Memory B cell (primary cell): ENCODE measurements at regions not wholly inside any gene's neighbourhood (a gene's known extent, or its start where the extent isn't known, plus 50 kb on each side); places are given as distances from the start of the nearest gene placed in this dataset.

ENCODE experiments used
- ATAC-seq: fragments of 150-1000 bp; cut with Tn5 transposase; 2 replicates; pipeline ENCODE4 v1.10.0; 2021; ENCODE audit warnings: low read depth, mild to moderate bottlenecking, moderate library complexity
- DNase-seq, 2 donors: peaks; one replicate each; pipeline ENCODE4 v3.0.0; 2022; ENCODE audit warnings: low spot score in 2 of 2
- H3K27ac Mint-ChIP-seq: one replicate; pipeline ENCODE4 v1.8.0; 2022; ENCODE audit warnings: mild to moderate bottlenecking, moderate library complexity, mixed read lengths
- H3K27me3 Mint-ChIP-seq: one replicate; pipeline ENCODE4 v1.8.0; 2022; ENCODE audit warnings: mixed read lengths
- H3K36me3 Mint-ChIP-seq: one replicate; pipeline ENCODE4 v1.8.0; 2022; ENCODE audit warnings: mild to moderate bottlenecking, mixed read lengths
- H3K4me1 Mint-ChIP-seq: one replicate; pipeline ENCODE4 v1.8.0; 2022; ENCODE audit warnings: mixed read lengths
- H3K4me3 Mint-ChIP-seq: one replicate; pipeline ENCODE4 v1.8.0; 2022; ENCODE audit warnings: mild to moderate bottlenecking, moderate library complexity, mixed read lengths
- H3K9me3 Mint-ChIP-seq: one replicate; pipeline ENCODE4 v1.8.0; 2022; ENCODE audit warnings: mixed read lengths

DNA sequence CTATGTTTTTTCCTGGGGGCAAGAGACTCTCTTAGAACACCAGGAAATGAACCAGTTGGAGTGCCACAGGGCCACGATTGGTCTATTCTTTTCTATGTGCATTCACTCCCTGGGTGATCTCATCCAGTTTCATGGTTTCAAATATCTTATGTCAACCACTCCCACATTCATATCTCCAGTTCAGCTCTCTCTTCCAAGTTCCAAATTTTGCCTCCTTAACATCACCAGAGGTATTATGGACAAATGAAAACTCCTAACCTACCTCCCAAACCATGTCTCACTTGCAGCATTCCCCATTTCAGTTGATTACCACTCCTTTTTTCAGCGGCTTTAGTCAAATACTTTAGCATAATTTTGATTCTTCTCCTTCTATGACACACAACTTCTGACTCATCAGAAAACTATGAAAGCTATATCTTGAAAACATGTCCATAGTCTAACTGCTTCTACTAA is 203.1 kb upstream of the SEMA6D start:
- Mint-ChIP-seq H3K27ac (no peak overlapping the region), H3K4me3 (no peak overlapping the region), H3K9me3 (no peaks in the 10 kb centered on the region), H3K27me3 (no peaks in the 10 kb centered on the region), H3K4me1 (no peaks in the 10 kb centered on the region), H3K36me3 (no peaks in the 10 kb centered on the region)
- ATAC-seq, result no peak
- no peak for DNase-seq

DNA sequence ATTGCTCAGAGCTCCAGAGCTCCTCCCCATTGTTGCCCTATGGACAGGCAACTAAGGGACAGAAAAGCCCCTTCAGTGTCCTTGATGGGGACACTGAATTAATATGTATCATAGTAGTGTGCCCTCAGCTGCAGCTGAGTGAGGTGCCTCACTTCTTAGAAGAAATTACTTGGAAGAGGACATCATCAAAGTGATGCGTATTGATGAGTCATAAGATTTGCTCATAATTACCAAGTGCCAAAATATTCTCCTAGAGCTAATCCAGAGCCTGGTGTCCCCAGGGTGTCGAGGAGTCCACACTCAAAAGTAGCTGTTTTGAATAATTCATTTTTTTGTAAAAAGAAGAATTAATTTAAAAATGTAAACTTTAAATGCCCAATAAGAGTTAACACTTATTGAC is 200.7 kb upstream of the SEMA6D start:
- H3K27ac Mint-ChIP-seq, result no peak overlapping the region
- DNase-seq (no peak), ATAC-seq (no peak)
- H3K36me3 Mint-ChIP-seq, result no peaks in the 10 kb centered on the region
- H3K4me1 Mint-ChIP-seq, result no peaks in the 10 kb centered on the region
- H3K4me3 Mint-ChIP-seq, result no peak overlapping the region
- no peaks in the 10 kb centered on the region for H3K27me3 Mint-ChIP-seq
- H3K9me3 Mint-ChIP-seq, result peaks cover 2% of the 10 kb centered on the region

GRCh38 chr15:47516972-47517371 is 200.3 kb upstream of the SEMA6D start:
- ATAC-seq (no peak), DNase-seq (no peak)
- no peak overlapping the region for H3K27ac Mint-ChIP-seq
- H3K4me3 Mint-ChIP-seq, result no peak overlapping the region
- H3K27me3 Mint-ChIP-seq, result no peaks in the 10 kb centered on the region
- H3K4me1 Mint-ChIP-seq, result no peaks in the 10 kb centered on the region
- no peaks in the 10 kb centered on the region for H3K36me3 Mint-ChIP-seq
- H3K9me3 Mint-ChIP-seq, result peaks cover 2% of the 10 kb centered on the region

DNA sequence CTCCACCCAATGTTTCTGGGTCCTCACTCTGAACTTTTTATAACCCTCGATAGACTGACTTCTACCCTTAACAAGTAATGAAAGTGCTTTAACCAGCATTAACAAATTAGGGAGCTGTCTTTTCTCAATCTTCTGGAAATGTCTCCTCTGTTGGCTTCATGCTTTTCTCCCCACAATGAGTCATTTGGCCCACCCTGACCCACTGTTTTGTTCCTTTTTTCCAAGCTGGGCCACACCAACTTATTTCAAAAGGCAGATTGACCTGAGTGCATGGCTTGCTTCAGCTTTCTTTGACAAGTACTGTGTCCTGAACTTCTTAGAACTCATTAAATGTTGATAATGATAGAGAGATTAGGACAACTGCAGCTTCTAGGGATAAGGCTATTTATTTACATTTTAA is 199.6 kb upstream of the SEMA6D start:
- Mint-ChIP-seq H3K4me3 (no peak overlapping the region), H3K9me3 (peaks cover 2% of the 10 kb centered on the region), H3K36me3 (no peaks in the 10 kb centered on the region), H3K27ac (no peak overlapping the region), H3K4me1 (no peaks in the 10 kb centered on the region), H3K27me3 (no peaks in the 10 kb centered on the region)
- DNase-seq (no peak), ATAC-seq (no peak)

- Mint-ChIP-seq H3K4me1 (no peaks in the 10 kb centered on the region), H3K36me3 (no peaks in the 10 kb centered on the region), H3K9me3 (peaks cover 2% of the 10 kb centered on the region), H3K27ac (no peak overlapping the region), H3K27me3 (no peaks in the 10 kb centered on the region), H3K4me3 (no peak overlapping the region)
- ATAC-seq, result no peak
- no peak for DNase-seq
Measured at GRCh38 chr15:47523681-47524475, 193.4 kb upstream of the SEMA6D start.

DNA sequence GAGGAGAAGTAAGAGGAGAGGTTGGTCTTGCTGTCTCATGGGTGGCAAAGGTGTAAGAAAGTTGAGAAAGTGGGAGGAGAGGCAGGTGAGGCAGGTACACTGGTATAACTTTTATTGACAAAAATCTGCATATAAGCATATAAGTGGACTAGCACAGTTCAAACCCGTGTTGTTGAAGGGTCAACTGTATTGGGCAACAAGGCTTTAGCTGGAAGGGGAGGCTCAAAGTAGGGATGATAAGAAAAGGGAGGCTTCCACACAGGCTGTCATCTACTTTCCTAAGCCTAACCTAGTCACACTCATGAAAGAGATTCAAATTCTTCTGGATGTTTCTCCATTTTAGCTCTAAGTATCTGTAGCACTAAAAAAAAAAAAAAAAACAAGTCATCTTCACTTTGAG is 188.1 kb upstream of the SEMA6D start:
- H3K27me3 Mint-ChIP-seq, result no peaks in the 10 kb centered on the region
- H3K9me3 Mint-ChIP-seq, result peaks cover 1% of the 10 kb centered on the region
- no peaks in the 10 kb centered on the region for H3K4me1 Mint-ChIP-seq
- no peak for DNase-seq
- ATAC-seq, result no peak
- H3K27ac Mint-ChIP-seq, result no peak overlapping the region
- H3K4me3 Mint-ChIP-seq, result no peak overlapping the region
- no peaks in the 10 kb centered on the region for H3K36me3 Mint-ChIP-seq

GRCh38 chr15:47534673-47535072 is 182.6 kb upstream of the SEMA6D start:
- no peak overlapping the region for H3K4me3 Mint-ChIP-seq
- no peak overlapping the region for H3K27ac Mint-ChIP-seq
- H3K36me3 Mint-ChIP-seq, result no peaks in the 10 kb centered on the region
- no peak for ATAC-seq
- H3K9me3 Mint-ChIP-seq, result peaks cover 1% of the 10 kb centered on the region
- no peaks in the 10 kb centered on the region for H3K27me3 Mint-ChIP-seq
- no peaks in the 10 kb centered on the region for H3K4me1 Mint-ChIP-seq
- no peak for DNase-seq

DNA sequence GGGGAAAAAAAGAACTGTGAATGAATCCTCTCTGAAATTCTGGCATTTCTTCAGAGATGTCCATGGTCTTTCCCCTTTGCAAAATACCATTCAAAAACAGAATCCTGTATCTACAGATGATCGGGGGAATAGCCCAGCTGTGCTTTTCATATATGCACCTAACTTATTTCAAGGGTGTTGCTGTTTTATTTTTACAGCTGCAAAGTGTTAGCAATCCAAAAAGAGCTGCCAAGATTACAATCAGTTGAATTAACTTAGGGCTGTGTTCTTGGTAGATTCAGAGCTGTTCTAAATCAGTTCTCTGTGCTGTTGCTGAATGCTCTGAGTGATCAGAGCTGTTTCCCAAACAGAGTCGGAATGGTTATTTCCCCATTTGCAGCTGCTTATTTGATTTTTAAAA is 175.7 kb upstream of the SEMA6D start:
- H3K36me3 Mint-ChIP-seq, result peaks cover 2% of the 10 kb centered on the region
- H3K4me3 Mint-ChIP-seq, result no peak overlapping the region
- H3K27ac Mint-ChIP-seq, result no peak overlapping the region
- DNase-seq (no peak), ATAC-seq (no peak)
- H3K4me1 Mint-ChIP-seq, result no peaks in the 10 kb centered on the region
- H3K9me3 Mint-ChIP-seq, result peaks cover 4% of the 10 kb centered on the region
- H3K27me3 Mint-ChIP-seq, result no peaks in the 10 kb centered on the region

DNA sequence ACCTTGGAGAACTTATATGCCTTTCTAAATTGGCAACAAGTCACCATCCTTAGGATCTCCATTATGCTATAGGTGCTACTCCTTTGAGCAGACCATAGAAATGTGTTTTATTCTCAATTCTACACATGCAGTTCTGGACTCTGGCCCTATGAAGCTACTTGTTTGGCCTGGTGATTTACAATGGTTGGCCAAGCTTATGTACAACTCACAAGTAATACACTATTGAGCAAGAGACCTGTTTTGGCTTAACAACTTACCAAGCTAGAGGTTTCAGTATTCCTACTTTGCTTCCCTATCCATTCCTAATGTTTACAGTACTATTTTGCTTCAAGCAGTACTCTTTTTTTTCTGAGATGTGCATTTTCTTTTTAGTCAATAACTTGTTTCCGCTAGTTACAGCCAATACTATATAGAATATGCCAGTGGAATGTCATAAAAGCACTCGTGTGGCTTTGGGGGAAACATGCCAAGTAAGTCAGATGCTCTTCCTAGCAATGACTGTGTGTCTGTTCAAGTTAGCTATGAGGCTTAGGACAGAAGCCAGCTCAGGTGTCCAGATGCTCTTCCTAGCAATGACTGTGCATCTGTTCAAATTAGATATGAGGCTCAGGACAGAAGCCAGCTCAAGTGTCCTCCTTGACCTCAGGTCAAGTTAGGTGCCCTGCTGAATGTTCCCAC is 174.9 kb upstream of the SEMA6D start:
- DNase-seq (no peak), ATAC-seq (no peak)
- Mint-ChIP-seq H3K27me3 (no peaks in the 10 kb centered on the region), H3K9me3 (peaks cover 4% of the 10 kb centered on the region), H3K4me1 (no peaks in the 10 kb centered on the region), H3K27ac (no peak overlapping the region), H3K4me3 (no peak overlapping the region), H3K36me3 (peaks cover 2% of the 10 kb centered on the region)

GRCh38 chr15:47548231-47548630 is 169.1 kb upstream of the SEMA6D start:
- Mint-ChIP-seq H3K27me3 (no peaks in the 10 kb centered on the region), H3K27ac (no peak overlapping the region), H3K9me3 (peaks cover 4% of the 10 kb centered on the region), H3K36me3 (peaks cover 2% of the 10 kb centered on the region), H3K4me3 (no peak overlapping the region), H3K4me1 (no peaks in the 10 kb centered on the region)
- DNase-seq (no peak), ATAC-seq (no peak)

GRCh38 chr15:47548986-47549385 is 168.3 kb upstream of the SEMA6D start:
- no peak overlapping the region for H3K4me3 Mint-ChIP-seq
- H3K36me3 Mint-ChIP-seq, result peaks cover 2% of the 10 kb centered on the region
- H3K4me1 Mint-ChIP-seq, result no peaks in the 10 kb centered on the region
- no peaks in the 10 kb centered on the region for H3K27me3 Mint-ChIP-seq
- no peak overlapping the region for H3K27ac Mint-ChIP-seq
- peaks cover 2% of the 10 kb centered on the region for H3K9me3 Mint-ChIP-seq
- DNase-seq (no peak), ATAC-seq (no peak)

DNA sequence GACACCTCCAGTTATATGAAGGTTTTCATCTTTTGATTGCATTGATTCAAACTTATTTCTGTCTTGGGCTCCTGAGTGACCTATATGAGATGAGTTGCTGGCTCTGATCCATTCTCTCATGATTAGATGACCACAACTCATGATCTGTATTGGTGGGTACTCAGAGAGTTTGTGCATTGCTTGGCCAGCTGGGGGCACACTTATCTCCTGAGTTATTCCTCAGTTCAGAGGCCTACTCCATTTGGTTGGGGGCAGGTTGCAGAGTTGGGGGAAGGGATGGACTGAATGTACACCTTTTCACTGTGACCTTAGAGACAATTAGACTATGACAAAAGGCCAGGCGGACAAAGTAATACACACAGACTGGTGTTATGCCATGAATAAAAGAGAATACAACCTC is 166.2 kb upstream of the SEMA6D start:
- no peaks in the 10 kb centered on the region for H3K36me3 Mint-ChIP-seq
- no peak for ATAC-seq
- H3K9me3 Mint-ChIP-seq, result no peaks in the 10 kb centered on the region
- DNase-seq, result no peak
- no peak overlapping the region for H3K4me3 Mint-ChIP-seq
- H3K27ac Mint-ChIP-seq, result no peak overlapping the region
- H3K4me1 Mint-ChIP-seq, result no peaks in the 10 kb centered on the region
- H3K27me3 Mint-ChIP-seq, result no peaks in the 10 kb centered on the region

DNA sequence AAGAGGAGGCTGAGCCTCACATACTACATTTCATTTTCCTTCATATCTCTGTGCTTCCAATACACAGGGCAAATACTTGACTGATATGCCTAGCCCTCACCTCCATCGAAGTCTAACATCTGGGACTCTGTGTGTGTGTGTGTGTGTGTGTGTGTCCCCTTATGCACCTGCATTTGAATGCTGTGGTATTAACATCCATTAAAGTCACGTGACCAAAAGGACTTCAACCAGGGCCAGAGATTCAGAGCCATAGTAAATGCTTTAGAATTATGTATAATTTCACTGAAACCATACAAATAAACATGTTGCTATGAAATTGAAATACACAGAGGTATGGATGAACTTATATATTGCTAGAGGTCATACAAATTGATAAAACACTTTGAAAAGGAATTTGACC is 165.8 kb upstream of the SEMA6D start:
- H3K36me3 Mint-ChIP-seq, result no peaks in the 10 kb centered on the region
- DNase-seq (no peak), ATAC-seq (no peak)
- H3K9me3 Mint-ChIP-seq, result no peaks in the 10 kb centered on the region
- no peak overlapping the region for H3K4me3 Mint-ChIP-seq
- H3K27me3 Mint-ChIP-seq, result no peaks in the 10 kb centered on the region
- no peaks in the 10 kb centered on the region for H3K4me1 Mint-ChIP-seq
- H3K27ac Mint-ChIP-seq, result no peak overlapping the region

DNA sequence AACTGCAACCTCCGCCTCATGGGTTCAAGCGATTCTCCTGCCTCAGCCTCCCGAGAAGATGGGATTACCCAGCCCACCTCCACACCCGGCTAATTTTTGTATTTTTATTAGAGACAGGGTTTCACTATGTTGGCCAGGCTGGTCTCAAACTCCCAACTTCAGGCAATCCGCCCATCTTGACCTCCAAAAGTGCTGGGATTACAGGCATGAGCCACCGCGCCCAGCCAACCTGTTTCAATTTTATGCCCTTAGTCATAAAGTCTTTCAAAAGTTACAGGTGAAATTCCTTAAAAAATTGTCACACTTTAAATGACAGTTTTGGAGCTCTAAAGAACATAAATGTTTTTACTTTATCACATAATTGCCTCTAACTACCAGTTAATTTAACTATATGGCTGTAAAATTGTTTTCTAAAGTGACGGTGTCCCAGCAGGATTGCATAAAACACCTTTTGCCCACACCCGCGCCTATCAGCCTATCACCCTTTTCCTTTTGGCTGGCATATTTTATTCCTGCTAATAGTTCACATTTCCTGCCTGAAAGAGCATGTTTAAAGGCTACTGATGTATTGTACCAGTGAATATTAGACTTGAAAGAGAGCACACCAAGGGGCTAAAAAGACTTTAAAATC is 164.2 kb upstream of the SEMA6D start:
- Mint-ChIP-seq H3K4me3 (no peak overlapping the region), H3K4me1 (no peaks in the 10 kb centered on the region), H3K27me3 (no peaks in the 10 kb centered on the region), H3K36me3 (no peaks in the 10 kb centered on the region), H3K27ac (no peak overlapping the region), H3K9me3 (no peaks in the 10 kb centered on the region)
- no peak for ATAC-seq
- no peak for DNase-seq
